Parathyroid adenoma (tissue), 2 donors: ENCODE measurements at regions not wholly inside any gene's neighbourhood (a gene's known extent, or its start where the extent isn't known, plus 50 kb on each side); places are given as distances from the start of the nearest gene placed in this dataset.

Experiments
- H2AFZ ChIP-seq: fragments of 300-600 bp; sonication (generic); one replicate; pipeline ENCODE4 v1.7.0; 2017; ENCODE audit warnings: antibody characterized with exemption, mild to moderate bottlenecking
- H3K27ac ChIP-seq: fragments of 300-600 bp; sonication (generic); one replicate; pipeline ENCODE4 v1.7.0; 2017
- H3K27me3 ChIP-seq: fragments of 300-600 bp; sonication (generic); one replicate; pipeline ENCODE4 v1.7.0; 2017; ENCODE audit warnings: low read length; ENCODE audit not compliant: control insufficient read depth, insufficient read depth
- H3K36me3 ChIP-seq: fragments of 300-600 bp; sonication (generic); one replicate; pipeline ENCODE4 v1.7.0; 2017; ENCODE audit warnings: low read length; ENCODE audit not compliant: control insufficient read depth, insufficient read depth
- H3K4me1 ChIP-seq: fragments of 300-600 bp; sonication (generic); one replicate; pipeline ENCODE4 v1.7.0; 2017; ENCODE audit warnings: control low read depth
- H3K4me2 ChIP-seq: fragments of 300-600 bp; sonication (generic); one replicate; pipeline ENCODE4 v1.7.0; 2017; ENCODE audit warnings: low read length
- H3K4me3 ChIP-seq: fragments of 300-600 bp; sonication (generic); one replicate; pipeline ENCODE4 v1.7.0; 2017; ENCODE audit warnings: low read depth, low read length
- H3K79me2 ChIP-seq: fragments of 300-600 bp; sonication (generic); one replicate; pipeline ENCODE4 v1.7.0; 2017; ENCODE audit warnings: control low read depth
- H3K9ac ChIP-seq: fragments of 300-600 bp; sonication (generic); one replicate; pipeline ENCODE4 v1.7.0; 2017; ENCODE audit warnings: mild to moderate bottlenecking
- H3K9me3 ChIP-seq: fragments of 300-600 bp; sonication (generic); one replicate; pipeline ENCODE4 v1.7.0; 2017; ENCODE audit warnings: low read length; ENCODE audit not compliant: control insufficient read depth
- TF ChIP-seq, protein P1 (sequence below): fragments of 300-600 bp; sonication (generic); IDR thresholded peaks from one replicate; pipeline ENCODE4 v1.7.0; 2017; ENCODE audit warnings: antibody characterized with exemption, mild to moderate bottlenecking
- donor health status: primary hyperparathyroidism.

DNA sequence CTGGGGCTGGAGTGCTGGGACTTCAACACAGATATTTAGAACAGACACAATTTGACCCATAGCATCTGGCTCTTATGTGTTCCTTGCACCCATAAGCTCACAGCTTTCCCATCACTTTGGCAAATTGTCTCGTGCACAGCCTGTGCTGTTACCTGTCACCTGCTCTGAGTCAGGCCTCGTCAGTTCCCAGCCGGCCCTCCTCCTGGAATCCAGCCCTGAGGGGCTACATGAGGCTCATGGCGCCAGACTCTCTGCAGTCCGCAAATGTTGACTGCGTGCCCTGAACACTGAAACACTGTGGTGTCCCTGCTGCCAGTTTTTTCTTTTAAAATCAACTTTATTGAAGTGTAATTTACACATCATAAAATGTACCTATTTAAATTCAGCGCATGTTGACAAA, 65.4 kb upstream of the BZW1 start:
- peaks cover 12% of the 10 kb centered on the region for H3K4me1 ChIP-seq

DNA sequence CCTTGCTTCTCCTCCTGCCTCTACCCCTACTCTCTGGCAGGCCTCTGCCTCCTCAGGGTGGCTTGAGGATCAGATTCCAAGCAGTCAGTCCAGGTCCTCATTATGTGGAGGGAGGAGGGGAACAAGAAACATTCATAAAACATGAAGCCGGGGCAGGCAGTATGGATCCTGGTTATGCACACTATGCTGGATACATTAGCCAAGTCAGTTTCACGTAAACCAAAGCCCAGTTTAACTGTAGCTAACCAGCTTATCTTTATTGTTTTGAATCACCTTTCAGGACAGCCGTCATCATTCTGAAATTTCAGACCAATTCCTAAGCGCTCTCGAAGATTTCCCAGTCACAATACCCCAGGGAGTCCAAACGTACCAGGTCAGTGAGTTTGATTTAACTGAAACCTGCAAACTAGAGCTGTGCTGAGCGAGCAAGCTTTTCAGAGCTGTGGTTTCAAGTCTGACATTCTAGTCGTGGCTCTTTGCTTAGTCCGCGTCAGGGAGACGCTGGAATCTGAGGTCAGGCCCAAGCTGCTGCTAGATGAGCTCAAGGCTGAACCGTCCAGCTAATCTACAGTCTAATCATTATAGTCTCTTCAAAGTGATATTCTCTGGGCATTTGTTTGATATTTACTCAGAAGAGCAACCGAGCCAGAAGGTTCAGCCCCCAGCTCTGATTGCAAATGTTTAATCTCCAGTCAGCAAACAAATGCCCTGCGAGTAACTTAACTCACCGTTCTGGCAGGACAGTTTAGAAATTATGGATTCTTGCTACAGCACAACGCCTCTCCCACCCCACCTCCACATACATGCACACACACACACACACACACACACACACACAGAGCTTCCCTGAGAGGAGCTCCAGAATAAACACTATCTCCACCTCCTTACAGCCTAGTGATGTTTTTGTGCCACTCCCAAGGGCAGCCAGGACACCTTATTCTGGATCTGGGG, 63.8 kb upstream of the BZW1 start:
- peaks cover 12% of the 10 kb centered on the region for H3K4me1 ChIP-seq
- TF ChIP-seq, protein P1, sequence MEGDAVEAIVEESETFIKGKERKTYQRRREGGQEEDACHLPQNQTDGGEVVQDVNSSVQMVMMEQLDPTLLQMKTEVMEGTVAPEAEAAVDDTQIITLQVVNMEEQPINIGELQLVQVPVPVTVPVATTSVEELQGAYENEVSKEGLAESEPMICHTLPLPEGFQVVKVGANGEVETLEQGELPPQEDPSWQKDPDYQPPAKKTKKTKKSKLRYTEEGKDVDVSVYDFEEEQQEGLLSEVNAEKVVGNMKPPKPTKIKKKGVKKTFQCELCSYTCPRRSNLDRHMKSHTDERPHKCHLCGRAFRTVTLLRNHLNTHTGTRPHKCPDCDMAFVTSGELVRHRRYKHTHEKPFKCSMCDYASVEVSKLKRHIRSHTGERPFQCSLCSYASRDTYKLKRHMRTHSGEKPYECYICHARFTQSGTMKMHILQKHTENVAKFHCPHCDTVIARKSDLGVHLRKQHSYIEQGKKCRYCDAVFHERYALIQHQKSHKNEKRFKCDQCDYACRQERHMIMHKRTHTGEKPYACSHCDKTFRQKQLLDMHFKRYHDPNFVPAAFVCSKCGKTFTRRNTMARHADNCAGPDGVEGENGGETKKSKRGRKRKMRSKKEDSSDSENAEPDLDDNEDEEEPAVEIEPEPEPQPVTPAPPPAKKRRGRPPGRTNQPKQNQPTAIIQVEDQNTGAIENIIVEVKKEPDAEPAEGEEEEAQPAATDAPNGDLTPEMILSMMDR: no peak
- H3K36me3 ChIP-seq: no peaks in the 10 kb centered on the region
- no peaks in the 10 kb centered on the region for H3K9me3 ChIP-seq
- H3K9ac ChIP-seq: no peak overlapping the region
- peak overlapping the region; percentile 31 for H3K27ac ChIP-seq
- peak overlapping the region; percentile 88 for H2AFZ ChIP-seq
- H3K4me3 ChIP-seq: no peak overlapping the region
- H3K4me2 ChIP-seq: peak overlapping the region; percentile 9
- no peaks in the 10 kb centered on the region for H3K27me3 ChIP-seq
- H3K79me2 ChIP-seq: no peaks in the 10 kb centered on the region

More for the DNA sequence above, 65.4 kb upstream of the BZW1 start:
- TF ChIP-seq, protein P1: no peak
- no peak overlapping the region for H3K9ac ChIP-seq
- H3K4me3 ChIP-seq: no peak overlapping the region
- H3K79me2 ChIP-seq: no peaks in the 10 kb centered on the region
- no peaks in the 10 kb centered on the region for H3K27me3 ChIP-seq
- no peaks in the 10 kb centered on the region for H3K9me3 ChIP-seq
- H3K36me3 ChIP-seq: no peaks in the 10 kb centered on the region
- H2AFZ ChIP-seq: no peak overlapping the region
- no peak overlapping the region for H3K27ac ChIP-seq
- H3K4me2 ChIP-seq: no peak overlapping the region

DNA sequence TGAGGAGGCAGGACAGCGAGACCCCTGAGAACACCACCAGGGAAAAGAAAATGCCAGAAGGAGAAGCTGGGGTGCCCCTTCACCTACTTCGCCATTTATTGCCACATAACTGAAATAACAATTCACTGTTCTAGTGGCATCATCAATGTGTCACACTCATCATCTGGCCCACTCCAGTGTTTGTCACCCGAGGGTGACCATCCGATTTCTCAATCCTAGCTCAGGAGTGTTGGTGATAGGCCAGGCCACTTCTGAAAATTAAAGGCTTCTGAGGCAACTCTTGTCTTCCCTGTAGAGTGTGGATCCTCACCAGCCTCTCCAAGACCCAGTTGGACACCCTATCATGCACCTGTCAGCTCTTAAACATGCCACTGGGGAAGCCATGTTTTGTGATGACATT, 62.9 kb upstream of the BZW1 start:
- Histone ChIP-seq H3K36me3 (no peaks in the 10 kb centered on the region), H3K4me3 (no peak overlapping the region), H3K27me3 (no peaks in the 10 kb centered on the region), H3K9ac (no peak overlapping the region), H2AFZ (no peak overlapping the region), H3K9me3 (no peaks in the 10 kb centered on the region), H3K4me2 (no peak overlapping the region), H3K27ac (no peak overlapping the region), H3K79me2 (no peaks in the 10 kb centered on the region), H3K4me1 (peaks cover 12% of the 10 kb centered on the region)
- TF ChIP-seq, protein P1: no peak

DNA sequence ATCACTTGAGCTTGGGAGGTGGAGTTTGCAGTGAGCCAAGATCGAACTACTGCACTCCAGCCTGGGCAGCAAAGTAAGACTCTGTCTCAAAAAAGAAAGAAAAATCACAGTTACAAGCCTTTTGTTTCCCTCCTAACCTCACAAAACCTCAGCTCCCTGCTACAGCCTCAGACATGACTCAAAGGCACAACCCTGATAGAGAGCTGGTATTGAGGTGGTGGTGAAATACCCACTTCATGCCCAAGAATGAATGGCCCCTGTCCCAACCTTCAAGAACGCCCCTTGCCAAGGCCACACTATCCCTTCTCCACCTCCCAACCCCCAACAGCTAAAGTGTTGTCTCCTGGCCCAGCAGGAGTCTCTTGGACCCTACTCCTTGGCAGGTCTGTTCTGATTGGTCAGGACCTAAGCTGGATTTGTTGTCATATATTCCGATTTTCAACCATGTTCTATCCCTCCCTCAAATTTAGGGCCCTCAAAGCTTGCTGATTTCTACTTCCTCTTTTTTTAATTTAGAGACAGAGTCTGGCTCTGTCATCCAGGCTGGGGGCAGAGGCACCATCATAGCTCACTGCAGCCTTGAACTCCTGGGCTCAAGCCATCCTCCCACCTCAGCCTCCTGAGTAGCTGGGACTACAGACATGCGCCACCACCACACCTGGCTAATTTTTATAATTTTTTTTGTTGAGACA, 61.9 kb upstream of the BZW1 start:
- Histone ChIP-seq H3K36me3 (no peaks in the 10 kb centered on the region), H3K27me3 (no peaks in the 10 kb centered on the region), H3K4me3 (no peak overlapping the region), H3K9me3 (no peaks in the 10 kb centered on the region), H3K27ac (no peak overlapping the region), H3K4me2 (no peak overlapping the region), H2AFZ (no peak overlapping the region), H3K79me2 (no peaks in the 10 kb centered on the region), H3K9ac (no peak overlapping the region), H3K4me1 (peaks cover 12% of the 10 kb centered on the region)
- TF ChIP-seq, protein P1: no peak
